ENCODE measurements at regions not wholly inside any gene's neighbourhood (a gene's known extent, or its start where the extent isn't known, plus 50 kb on each side); places are given as distances from the start of the nearest gene placed in this dataset.

GRCh38 chr2:150856596-150857281 lies 369.3 kb upstream of the RND3 start:
- H3K4me3 ChIP-seq (ENCODE audit: low read depth, low read length) = no peak overlapping the region
- no peaks in the 10 kb centered on the region for H3K36me3 ChIP-seq (ENCODE audit: control insufficient read depth, insufficient read depth, low read length)
- H3K4me1 ChIP-seq (ENCODE audit: control insufficient read depth, insufficient read depth, low read length) = peaks cover 9% of the 10 kb centered on the region
- H3K9ac ChIP-seq (ENCODE audit: low read depth, low read length) = no peak overlapping the region
- H3K27me3 ChIP-seq (ENCODE audit: control insufficient read depth, insufficient read depth, low read length) = no peaks in the 10 kb centered on the region
- peaks cover 7% of the 10 kb centered on the region for H3K9me3 ChIP-seq (ENCODE audit: control insufficient read depth, insufficient read depth, low read length)

GRCh38 chr2:150853263-150853662 lies 365.8 kb upstream of the RND3 start:
- Histone ChIP-seq H3K27me3 (ENCODE audit: control insufficient read depth, insufficient read depth, low read length) (no peaks in the 10 kb centered on the region), H3K36me3 (ENCODE audit: control insufficient read depth, insufficient read depth, low read length) (no peaks in the 10 kb centered on the region), H3K9me3 (ENCODE audit: control insufficient read depth, insufficient read depth, low read length) (peaks cover 7% of the 10 kb centered on the region), H3K4me3 (ENCODE audit: low read depth, low read length) (no peak overlapping the region), H3K4me1 (ENCODE audit: control insufficient read depth, insufficient read depth, low read length) (no peaks in the 10 kb centered on the region), H3K9ac (ENCODE audit: low read depth, low read length) (no peak overlapping the region)

GRCh38 chr2:150850641-150851040 lies 363.2 kb upstream of the RND3 start:
- Histone ChIP-seq H3K36me3 (ENCODE audit: control insufficient read depth, insufficient read depth, low read length) (no peaks in the 10 kb centered on the region), H3K9me3 (ENCODE audit: control insufficient read depth, insufficient read depth, low read length) (peaks cover 3% of the 10 kb centered on the region), H3K9ac (ENCODE audit: low read depth, low read length) (no peak overlapping the region), H3K27me3 (ENCODE audit: control insufficient read depth, insufficient read depth, low read length) (no peaks in the 10 kb centered on the region), H3K4me1 (ENCODE audit: control insufficient read depth, insufficient read depth, low read length) (peaks cover 7% of the 10 kb centered on the region), H3K4me3 (ENCODE audit: low read depth, low read length) (no peak overlapping the region)

GRCh38 chr2:150847578-150847977 lies 360.1 kb upstream of the RND3 start:
- Histone ChIP-seq H3K9me3 (ENCODE audit: control insufficient read depth, insufficient read depth, low read length) (no peaks in the 10 kb centered on the region), H3K4me1 (ENCODE audit: control insufficient read depth, insufficient read depth, low read length) (peaks cover 7% of the 10 kb centered on the region), H3K4me3 (ENCODE audit: low read depth, low read length) (no peak overlapping the region), H3K27me3 (ENCODE audit: control insufficient read depth, insufficient read depth, low read length) (no peaks in the 10 kb centered on the region), H3K36me3 (ENCODE audit: control insufficient read depth, insufficient read depth, low read length) (no peaks in the 10 kb centered on the region), H3K9ac (ENCODE audit: low read depth, low read length) (no peak overlapping the region)

GRCh38 chr2:150846691-150847090 lies 359.2 kb upstream of the RND3 start:
- H3K36me3 ChIP-seq (ENCODE audit: control insufficient read depth, insufficient read depth, low read length) = no peaks in the 10 kb centered on the region
- H3K4me3 ChIP-seq (ENCODE audit: low read depth, low read length) = no peak overlapping the region
- H3K9ac ChIP-seq (ENCODE audit: low read depth, low read length) = no peak overlapping the region
- H3K4me1 ChIP-seq (ENCODE audit: control insufficient read depth, insufficient read depth, low read length) = peaks cover 7% of the 10 kb centered on the region
- H3K9me3 ChIP-seq (ENCODE audit: control insufficient read depth, insufficient read depth, low read length) = no peaks in the 10 kb centered on the region
- no peaks in the 10 kb centered on the region for H3K27me3 ChIP-seq (ENCODE audit: control insufficient read depth, insufficient read depth, low read length)

GRCh38 chr2:150832686-150833085 lies 345.2 kb upstream of the RND3 start:
- H3K36me3 ChIP-seq (ENCODE audit: control insufficient read depth, insufficient read depth, low read length) = no peaks in the 10 kb centered on the region
- H3K27me3 ChIP-seq (ENCODE audit: control insufficient read depth, insufficient read depth, low read length) = no peaks in the 10 kb centered on the region
- H3K4me1 ChIP-seq (ENCODE audit: control insufficient read depth, insufficient read depth, low read length) = no peaks in the 10 kb centered on the region
- no peaks in the 10 kb centered on the region for H3K9me3 ChIP-seq (ENCODE audit: control insufficient read depth, insufficient read depth, low read length)
- no peak overlapping the region for H3K4me3 ChIP-seq (ENCODE audit: low read depth, low read length)
- no peak overlapping the region for H3K9ac ChIP-seq (ENCODE audit: low read depth, low read length)

- H3K27me3 ChIP-seq (ENCODE audit: control insufficient read depth, insufficient read depth, low read length) = no peaks in the 10 kb centered on the region
- no peak overlapping the region for H3K9ac ChIP-seq (ENCODE audit: low read depth, low read length)
- no peaks in the 10 kb centered on the region for H3K36me3 ChIP-seq (ENCODE audit: control insufficient read depth, insufficient read depth, low read length)
- H3K4me1 ChIP-seq (ENCODE audit: control insufficient read depth, insufficient read depth, low read length) = no peaks in the 10 kb centered on the region
- H3K4me3 ChIP-seq (ENCODE audit: low read depth, low read length) = no peak overlapping the region
- no peaks in the 10 kb centered on the region for H3K9me3 ChIP-seq (ENCODE audit: control insufficient read depth, insufficient read depth, low read length)
Measured at GRCh38 chr2:150824118-150824517, 336.7 kb upstream of the RND3 start.

GRCh38 chr2:150817422-150817821 lies 330.0 kb upstream of the RND3 start:
- H3K27me3 ChIP-seq (ENCODE audit: control insufficient read depth, insufficient read depth, low read length) = no peaks in the 10 kb centered on the region
- no peak overlapping the region for H3K4me3 ChIP-seq (ENCODE audit: low read depth, low read length)
- H3K9me3 ChIP-seq (ENCODE audit: control insufficient read depth, insufficient read depth, low read length) = no peaks in the 10 kb centered on the region
- H3K4me1 ChIP-seq (ENCODE audit: control insufficient read depth, insufficient read depth, low read length) = no peaks in the 10 kb centered on the region
- no peaks in the 10 kb centered on the region for H3K36me3 ChIP-seq (ENCODE audit: control insufficient read depth, insufficient read depth, low read length)
- H3K9ac ChIP-seq (ENCODE audit: low read depth, low read length) = no peak overlapping the region

- Histone ChIP-seq H3K9ac (ENCODE audit: low read depth, low read length) (no peak overlapping the region), H3K4me1 (ENCODE audit: control insufficient read depth, insufficient read depth, low read length) (no peaks in the 10 kb centered on the region), H3K9me3 (ENCODE audit: control insufficient read depth, insufficient read depth, low read length) (no peaks in the 10 kb centered on the region), H3K36me3 (ENCODE audit: control insufficient read depth, insufficient read depth, low read length) (no peaks in the 10 kb centered on the region), H3K4me3 (ENCODE audit: low read depth, low read length) (no peak overlapping the region), H3K27me3 (ENCODE audit: control insufficient read depth, insufficient read depth, low read length) (no peaks in the 10 kb centered on the region)
Measured at GRCh38 chr2:150812664-150813367, 325.3 kb upstream of the RND3 start.

- Histone ChIP-seq H3K9ac (ENCODE audit: low read depth, low read length) (no peak overlapping the region), H3K4me1 (ENCODE audit: control insufficient read depth, insufficient read depth, low read length) (no peaks in the 10 kb centered on the region), H3K36me3 (ENCODE audit: control insufficient read depth, insufficient read depth, low read length) (no peaks in the 10 kb centered on the region), H3K27me3 (ENCODE audit: control insufficient read depth, insufficient read depth, low read length) (no peaks in the 10 kb centered on the region), H3K9me3 (ENCODE audit: control insufficient read depth, insufficient read depth, low read length) (no peaks in the 10 kb centered on the region), H3K4me3 (ENCODE audit: low read depth, low read length) (no peak overlapping the region)
Measured at GRCh38 chr2:150812066-150812465, 324.6 kb upstream of the RND3 start.

- Histone ChIP-seq H3K4me1 (ENCODE audit: control insufficient read depth, insufficient read depth, low read length) (no peaks in the 10 kb centered on the region), H3K4me3 (ENCODE audit: low read depth, low read length) (no peak overlapping the region), H3K36me3 (ENCODE audit: control insufficient read depth, insufficient read depth, low read length) (no peaks in the 10 kb centered on the region), H3K9ac (ENCODE audit: low read depth, low read length) (no peak overlapping the region), H3K27me3 (ENCODE audit: control insufficient read depth, insufficient read depth, low read length) (no peaks in the 10 kb centered on the region), H3K9me3 (ENCODE audit: control insufficient read depth, insufficient read depth, low read length) (no peaks in the 10 kb centered on the region)
Measured at GRCh38 chr2:150811259-150811855, 323.9 kb upstream of the RND3 start.

- no peak overlapping the region for H3K9ac ChIP-seq (ENCODE audit: low read depth, low read length)
- H3K9me3 ChIP-seq (ENCODE audit: control insufficient read depth, insufficient read depth, low read length) = no peaks in the 10 kb centered on the region
- H3K27me3 ChIP-seq (ENCODE audit: control insufficient read depth, insufficient read depth, low read length) = no peaks in the 10 kb centered on the region
- no peaks in the 10 kb centered on the region for H3K36me3 ChIP-seq (ENCODE audit: control insufficient read depth, insufficient read depth, low read length)
- no peaks in the 10 kb centered on the region for H3K4me1 ChIP-seq (ENCODE audit: control insufficient read depth, insufficient read depth, low read length)
- no peak overlapping the region for H3K4me3 ChIP-seq (ENCODE audit: low read depth, low read length)
Measured at GRCh38 chr2:150809103-150809502, 321.6 kb upstream of the RND3 start.
